GM03348 (cell line): ENCODE measurements at regions not wholly inside any gene's neighbourhood (a gene's known extent, or its start where the extent isn't known, plus 50 kb on each side); places are given as distances from the start of the nearest gene placed in this dataset.
"Not testable (repeated sequence)": the region's sequence is repeated elsewhere in the genome, so short reads cannot be mapped to it uniquely, and the experiment has no call there.

Source experiments
- DNase-seq: peaks from one replicate; pipeline ENCODE4 v3.0.0; 2012; ENCODE audit warnings: low spot score

DNA sequence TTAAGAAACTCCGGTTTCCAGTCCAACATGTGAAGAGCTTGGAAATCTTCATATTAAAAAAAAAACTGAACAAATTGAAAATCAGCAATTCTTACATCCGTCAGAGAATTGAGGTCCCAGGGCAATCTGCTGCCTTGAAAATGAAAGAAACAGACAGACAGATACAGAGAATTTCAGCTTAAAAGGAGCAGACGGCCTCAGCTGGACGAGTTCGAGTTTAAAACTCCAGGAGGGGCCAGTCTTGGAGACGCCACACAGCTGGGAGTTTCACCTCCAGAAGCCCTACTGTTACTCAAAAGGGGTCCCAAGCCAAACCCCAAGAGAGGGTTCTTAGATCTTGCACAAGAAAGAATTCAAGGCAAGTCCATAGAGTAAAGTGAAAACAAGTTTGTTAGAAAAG is 226.5 kb upstream of the ARL4C start:
- DNase-seq, result no peak

DNA sequence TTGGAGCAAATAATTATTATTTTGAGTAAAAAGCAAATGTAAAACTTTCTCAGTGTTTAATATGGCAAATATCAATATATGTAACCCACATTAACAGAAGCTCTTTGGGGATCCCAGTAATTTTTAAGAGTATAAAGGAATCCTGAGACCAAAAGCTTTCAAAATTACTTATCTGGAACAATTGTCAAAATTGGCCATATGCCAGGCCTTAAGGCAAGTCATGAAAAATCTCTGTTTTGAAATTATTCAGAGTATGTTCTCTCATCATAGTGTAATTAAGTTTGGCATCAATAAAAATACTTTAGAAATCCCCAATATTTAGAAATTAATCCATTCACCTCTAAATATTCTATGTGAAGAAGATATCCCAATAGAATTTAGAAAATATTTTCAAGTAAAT is 225.3 kb upstream of the ARL4C start:
- DNase-seq, result no peak

DNA sequence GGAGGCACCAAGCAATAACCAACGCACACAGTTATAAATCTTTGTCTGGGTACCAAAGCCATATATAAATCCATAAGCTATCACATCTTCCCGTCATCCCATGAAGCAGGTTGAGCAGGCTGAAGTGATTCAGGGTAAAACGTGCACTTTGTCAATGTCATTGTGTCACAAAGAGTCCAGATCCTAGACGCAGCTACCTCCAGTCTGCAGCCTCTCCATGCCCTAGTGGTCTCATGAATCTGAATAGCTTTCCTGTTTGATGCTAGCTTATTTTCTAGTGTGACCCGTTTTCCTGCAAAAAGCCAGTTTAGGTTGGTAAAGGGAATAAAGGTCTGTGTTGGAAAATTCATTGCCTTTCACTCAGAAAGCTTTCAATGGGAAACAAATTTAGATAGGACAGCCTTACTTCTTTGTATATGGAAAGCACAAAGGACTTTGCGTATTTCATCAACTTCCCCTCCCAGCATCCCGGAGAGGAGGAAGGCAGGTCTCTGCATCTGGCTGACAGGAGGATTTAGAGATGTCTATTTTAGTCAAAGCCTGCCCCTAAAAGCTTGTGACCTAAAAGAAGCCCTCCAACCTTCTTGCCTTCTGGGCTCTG is 222.3 kb upstream of the ARL4C start:
- no peak for DNase-seq

DNA sequence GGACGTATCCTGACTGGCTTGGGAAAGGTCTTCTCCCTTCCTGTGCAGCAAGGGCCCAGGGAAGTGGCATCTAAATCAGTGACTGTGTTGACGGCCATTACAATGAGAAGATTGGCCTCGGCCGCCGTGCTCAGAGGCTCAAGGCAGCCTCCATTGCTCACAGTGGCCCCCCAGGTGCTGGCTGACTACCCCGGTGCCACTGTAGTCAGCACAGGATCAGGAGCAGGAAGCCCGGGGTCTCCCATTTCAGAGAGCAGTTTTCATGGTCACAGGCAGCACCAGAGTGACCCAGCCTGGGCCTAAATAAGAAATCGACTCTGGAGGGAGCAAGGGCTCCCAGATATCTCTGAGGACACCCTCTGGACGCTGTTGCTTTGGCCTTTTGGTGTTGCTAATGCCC is 219.4 kb upstream of the ARL4C start:
- no peak for DNase-seq

DNA sequence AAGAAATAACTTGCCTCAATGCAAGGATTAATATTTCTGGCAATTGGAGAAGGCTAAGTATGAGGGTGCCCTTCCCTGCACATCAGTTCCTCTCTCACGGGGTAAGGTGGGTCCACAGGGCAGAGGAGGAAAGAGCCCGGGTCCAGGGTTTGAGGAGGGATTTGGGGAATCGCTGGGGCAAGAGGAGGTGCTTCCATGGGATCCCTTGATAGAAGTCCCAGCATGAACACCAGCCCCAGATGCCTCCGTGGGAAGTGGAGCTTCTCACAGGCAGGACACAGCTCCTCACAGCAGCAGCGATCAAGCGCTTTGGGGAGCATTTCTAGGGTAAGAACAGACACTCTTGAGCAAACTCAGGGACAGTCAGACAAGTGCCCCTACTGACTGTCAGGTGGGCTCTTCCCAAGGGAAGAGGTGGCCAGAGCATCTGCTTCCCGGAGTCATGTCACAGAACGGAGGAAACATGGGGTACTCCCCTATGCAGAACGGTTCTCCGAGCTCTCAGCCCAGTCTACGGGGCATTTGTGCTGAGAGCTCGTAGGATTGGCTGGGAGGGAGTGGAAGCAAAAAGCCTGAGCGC is 218.9 kb upstream of the ARL4C start:
- DNase-seq, result no peak

DNA sequence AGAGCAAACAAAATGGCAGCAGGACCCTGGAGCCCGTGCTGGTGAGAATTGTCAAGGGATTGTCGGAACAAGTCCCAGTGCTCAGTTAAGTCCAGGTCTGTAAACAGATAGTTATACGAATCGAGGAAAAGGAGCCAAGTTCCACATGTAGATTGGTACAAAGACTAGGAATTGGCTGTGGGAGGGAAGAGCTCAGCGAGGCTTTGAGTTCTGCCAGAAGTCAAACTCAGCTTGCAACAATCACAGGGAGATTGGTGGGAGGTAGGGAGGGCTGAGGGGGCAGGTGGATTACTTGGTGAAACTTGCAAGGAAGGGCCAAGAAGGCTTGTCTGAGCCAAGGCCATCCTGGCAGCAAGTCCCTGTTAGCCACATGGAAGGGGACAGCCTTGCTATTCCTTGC is 217.8 kb upstream of the ARL4C start:
- no peak for DNase-seq

DNA sequence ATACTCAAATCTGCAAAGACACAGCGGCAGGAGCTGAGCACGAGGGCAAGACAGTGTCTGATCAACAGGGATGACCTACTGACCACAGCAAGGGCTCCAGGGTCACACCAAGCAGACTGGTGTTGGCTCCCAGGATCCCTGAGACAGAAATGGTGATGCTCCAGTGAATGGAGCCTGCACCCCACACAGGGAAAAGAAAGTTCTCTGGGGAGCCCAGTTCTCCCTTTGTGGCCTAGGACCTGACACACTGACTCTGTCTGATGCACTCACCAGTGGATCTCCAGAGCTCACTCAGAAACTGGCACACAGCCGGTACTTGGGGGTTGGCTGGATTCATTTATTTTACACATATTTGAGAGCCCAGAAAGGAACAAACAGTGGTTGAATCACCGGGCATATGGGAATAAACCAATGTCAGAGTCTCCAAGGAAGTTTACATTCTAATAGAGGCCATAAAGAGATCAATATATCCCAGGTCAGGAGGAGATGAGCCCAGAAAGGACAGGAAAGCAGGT is 215.6 kb upstream of the ARL4C start:
- no peak for DNase-seq

DNA sequence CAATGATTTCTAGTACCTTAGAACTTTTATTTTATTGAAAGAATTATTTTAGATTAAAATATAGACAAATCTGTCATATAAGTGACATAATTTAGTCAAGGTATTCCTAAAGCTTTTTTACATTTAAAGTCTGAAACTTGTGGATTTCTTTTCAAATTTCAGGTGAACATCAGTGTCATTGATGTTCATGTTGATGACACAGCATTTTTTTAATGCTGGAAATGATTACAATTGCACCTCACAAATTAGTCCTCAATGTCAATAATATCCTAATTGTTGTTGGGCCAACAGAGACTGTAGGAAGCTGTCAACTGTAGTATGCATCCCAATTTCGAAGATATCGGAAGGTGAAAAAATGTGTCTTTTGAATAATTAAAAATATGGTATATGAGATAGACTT is 214.4 kb upstream of the ARL4C start:
- DNase-seq, result no peak

DNA sequence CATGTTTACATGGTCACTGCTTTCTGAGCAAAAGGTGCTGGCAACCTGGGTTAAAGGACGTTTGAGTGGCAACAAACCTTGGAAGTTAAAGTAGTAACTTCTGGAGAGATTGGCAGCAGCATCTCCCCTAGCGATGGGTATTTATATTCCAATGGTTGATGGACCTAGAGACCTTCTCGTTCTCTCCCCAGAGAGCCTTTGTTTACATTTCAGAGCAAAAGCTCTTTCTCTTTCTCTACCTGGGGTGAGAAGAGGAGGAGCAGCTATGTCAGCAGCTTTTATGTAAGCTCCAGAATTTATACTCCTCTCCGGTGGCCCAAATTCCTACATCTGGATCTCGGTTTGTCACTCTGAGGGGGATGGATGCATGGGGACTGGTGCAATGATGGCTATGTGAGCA is 213.7 kb upstream of the ARL4C start:
- DNase-seq, result no peak

DNA sequence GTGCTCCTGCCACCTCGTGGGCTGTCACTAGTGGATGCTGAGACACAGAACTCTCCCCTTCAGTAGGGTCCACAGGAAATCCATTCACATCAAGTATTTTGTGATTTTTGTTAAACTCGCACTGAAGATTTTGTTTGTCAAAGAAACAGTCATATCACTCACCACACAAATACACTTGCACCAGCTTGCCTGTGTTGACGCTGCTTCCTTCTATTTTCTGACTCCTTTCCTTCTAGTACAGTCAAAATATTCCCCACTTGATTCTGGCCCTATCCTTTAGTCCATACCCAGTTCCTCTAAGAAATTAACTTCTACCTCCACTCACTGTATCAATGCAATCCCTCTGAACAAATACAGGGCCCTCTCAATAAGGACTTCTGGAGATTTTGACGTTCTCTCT is 213.2 kb upstream of the ARL4C start:
- DNase-seq, result no peak

DNA sequence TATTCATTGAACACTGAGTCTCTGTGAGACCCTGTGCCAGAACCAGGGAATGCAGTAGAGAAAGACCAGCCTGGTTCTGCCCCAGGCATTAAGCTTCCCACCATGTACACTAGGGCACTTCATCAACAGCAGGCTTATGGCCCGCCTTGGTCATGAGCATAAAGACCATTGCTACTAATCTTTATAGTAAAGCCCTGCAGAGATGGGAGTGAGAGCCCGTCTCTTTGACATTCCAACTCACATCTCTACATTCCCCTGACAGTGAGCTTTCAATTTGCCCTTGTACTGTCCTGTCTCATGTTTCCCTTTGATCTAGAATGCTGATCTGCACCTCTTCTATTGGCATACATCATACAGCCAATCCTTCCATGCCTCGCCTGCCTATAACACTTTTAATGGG is 211.8 kb upstream of the ARL4C start:
- DNase-seq, result no peak

DNA sequence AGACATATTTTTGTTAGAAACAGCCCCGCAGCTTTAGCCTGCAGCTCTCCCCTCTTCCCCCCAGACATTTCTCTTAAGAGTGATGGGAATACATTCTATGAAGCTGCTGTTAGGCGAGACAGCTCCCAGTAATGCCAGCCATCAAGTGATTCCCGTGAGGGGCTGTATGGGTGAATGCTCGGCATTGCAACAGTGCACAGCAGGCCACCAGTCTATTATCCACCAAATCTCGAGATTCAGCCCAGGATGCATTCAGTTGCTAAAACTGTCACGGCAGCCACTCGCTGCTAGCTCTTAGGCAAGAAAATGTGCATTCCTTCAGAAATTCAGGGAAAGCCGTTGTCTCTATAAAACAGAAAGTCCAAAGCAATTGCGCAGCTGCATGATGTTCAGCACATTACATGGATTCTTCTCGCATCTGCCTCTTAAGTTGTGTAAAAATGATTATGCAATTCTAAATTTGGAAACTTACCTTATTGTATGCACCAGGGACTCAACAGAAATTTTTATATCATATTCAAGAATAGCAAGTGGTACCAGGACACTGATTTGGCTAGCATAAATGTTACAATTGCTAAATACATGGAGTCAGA is 211.3 kb upstream of the ARL4C start:
- DNase-seq, result no peak

DNA sequence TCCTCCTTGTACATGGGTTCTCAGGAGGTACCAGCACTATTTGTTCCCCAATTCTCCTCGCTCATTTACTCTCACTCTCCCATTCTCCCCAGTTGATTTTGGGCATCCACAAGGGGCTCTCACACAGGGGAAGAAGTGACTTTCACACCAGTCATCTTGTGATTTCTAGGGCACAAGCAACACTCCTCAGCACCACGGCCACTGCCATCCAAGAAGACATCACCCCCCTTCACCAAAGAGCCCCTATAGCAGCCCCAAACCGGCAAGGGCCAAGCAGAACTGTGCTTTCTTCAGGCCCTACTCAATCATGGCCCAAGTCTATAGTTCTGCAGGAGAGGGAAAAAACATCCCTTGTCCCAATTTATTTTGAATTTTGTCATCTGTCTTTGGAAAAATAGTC is 209.2 kb upstream of the ARL4C start:
- no peak for DNase-seq

DNA sequence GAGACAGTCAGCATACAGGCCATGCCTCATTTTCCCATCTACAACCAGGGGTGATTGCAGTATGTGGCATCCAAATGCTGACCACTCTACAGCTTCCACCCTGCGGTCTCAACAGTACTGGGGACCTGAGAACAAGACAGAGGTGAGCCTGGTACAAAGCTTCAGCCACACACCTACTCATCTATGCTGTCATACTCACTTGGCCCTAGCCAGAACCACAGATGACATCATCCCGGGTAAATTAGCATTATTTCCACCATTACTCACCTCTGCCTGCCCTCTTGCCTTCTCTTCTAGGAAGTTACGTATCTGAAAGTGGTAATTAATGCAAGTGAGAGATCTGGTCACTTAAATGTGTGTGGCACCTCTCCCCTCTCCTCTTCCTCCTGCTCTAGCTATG is 208.2 kb upstream of the ARL4C start:
- DNase-seq, result no peak

DNA sequence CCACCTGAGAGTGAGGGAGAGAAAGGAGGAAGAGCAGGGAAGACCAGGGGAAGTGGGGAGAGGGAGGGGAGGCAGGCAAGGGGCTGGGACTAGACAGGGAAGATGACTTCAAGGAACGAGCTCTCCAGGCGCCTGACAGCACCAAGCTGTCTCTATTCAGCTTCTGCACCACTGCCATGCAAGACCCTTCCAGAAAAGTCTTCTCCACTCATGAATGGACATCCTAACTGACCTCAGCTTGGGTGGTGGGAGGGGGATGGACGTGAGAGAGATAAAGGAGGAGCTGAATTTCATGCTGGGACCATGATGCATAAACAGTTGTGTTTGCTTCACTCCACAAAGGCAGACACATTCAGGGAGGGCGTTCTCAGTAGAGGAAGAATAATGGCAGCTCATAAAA is 206.4 kb upstream of the ARL4C start:
- no peak for DNase-seq

DNA sequence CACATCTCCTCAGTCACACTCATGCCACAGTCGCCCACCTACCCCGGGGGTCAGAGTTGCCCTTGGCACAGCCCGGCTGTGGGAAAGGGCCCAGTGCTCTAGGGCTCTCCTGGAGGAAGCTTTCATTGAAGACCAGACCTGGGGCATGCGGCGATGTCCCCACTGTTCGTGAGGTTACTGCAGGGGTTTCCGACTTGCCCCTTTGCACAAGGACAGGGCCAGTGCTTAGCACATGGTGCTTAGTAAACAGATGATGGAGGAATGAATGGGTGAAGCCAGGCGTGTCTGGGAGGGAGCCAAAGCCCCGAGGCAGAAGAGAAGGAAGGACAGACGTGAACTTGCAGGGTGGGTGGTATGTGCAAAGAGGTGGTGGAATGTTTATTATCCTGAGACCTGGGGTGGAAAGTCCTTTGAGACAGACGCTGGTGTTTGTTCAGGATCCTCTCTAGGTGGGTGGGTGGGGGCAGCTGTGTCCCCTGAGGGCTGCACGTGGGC is 205.9 kb upstream of the ARL4C start:
- no peak for DNase-seq

DNA sequence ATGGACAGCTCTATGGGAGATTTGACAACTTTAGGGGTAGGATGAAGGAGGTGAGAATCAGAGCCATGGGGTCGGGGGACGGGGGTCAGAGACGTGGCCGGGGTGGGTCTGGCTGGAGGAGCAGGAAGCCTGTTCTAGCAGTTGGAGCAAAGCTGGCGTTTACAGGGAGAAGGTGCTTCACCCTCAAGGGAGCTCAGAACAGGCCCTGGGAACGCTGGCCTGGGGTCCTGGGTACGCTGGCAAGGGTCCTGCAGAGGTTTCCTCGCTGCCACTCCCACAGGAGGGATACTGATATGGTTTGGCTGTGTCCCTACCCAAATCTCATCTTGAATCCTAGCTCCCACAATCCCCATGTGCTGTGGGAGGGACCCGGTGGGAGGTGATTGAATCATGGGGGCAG is 205.0 kb upstream of the ARL4C start:
- no peak for DNase-seq

DNA sequence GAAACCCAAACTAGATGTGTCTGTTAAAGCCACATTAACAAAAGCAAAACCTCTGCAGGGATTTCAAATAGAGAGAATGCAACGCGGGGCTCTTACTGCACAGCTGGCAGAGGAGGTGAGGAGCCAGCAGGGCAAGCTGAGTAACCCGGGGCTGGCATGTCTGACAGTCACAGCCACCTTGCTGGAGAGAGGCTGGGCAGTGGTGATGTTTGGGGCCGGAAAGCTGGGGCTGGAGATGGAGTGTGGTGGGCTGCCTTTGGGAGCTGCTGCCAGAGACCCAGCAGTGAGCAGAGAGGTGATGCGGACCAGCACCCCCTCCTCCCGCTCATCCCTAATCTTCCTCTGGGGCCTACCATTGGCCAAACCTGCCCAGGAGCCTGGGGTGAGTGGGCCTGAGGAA is 204.5 kb upstream of the ARL4C start:
- DNase-seq, result no peak

DNA sequence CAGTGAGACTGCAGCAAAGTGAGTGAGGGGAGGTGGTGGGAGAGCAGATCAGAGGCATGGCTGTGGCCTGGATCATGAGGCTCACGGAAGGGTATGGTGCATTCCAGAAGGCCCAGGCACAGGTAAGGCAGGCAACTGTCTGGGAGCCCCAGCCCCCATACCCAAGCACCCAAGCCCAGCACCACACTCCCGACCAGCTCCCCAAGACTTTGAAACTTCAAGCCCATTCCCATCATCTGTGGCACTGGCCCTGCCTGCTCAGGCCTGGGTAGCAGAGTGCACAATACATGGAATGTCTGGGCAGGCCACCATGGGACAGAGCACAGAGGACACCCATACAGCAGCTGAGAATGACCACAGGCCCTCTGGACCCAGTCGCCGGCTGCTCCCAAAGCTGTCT is 202.6 kb upstream of the ARL4C start:
- no peak for DNase-seq

DNA sequence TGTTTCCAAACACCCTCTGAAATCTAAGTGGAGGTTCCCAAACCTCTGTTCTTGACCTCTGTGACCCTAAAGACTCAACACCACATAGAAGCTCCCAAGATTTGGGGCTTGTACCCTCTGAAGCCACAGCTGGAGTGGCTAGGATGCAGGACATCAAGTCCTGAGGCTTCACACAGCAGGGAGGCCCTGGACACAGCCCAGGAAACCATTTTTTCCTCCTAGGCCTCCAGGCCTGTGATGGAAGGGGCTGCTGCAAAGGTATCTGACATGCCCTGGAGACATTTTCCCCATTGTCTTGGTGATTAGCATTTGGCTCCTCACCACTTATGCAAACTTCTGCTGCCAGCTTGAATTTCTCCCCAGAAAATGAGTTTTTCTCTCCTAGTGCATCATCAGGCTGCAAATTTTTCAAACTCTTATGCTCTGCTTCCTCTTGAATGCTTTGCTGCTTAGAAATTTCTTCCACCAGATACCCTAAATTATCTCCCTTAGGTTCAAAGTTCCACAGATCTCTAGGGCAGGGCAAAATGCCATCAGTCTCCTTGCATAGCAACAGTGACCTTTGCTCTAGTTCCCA is 200.5 kb upstream of the ARL4C start:
- not testable (repeated sequence) for DNase-seq

DNA sequence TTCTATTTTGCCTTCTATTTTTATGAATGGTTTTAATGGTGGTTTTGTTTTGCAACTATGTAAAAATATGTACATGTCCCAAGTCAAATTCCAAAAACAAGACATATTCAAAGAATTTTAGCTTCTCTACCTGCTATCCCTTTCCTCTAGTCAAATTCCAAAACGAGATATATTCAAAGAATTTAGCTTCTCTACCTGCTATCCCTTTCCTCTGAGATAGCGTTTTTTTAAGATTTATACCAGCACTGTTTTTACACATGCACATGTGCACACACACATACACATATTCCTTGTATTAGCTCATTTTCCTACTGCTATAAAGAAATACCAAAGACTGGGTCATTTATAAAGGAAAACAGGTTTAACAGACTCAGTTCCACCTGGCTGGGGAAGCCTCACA is 199.1 kb upstream of the ARL4C start:
- no peak for DNase-seq

DNA sequence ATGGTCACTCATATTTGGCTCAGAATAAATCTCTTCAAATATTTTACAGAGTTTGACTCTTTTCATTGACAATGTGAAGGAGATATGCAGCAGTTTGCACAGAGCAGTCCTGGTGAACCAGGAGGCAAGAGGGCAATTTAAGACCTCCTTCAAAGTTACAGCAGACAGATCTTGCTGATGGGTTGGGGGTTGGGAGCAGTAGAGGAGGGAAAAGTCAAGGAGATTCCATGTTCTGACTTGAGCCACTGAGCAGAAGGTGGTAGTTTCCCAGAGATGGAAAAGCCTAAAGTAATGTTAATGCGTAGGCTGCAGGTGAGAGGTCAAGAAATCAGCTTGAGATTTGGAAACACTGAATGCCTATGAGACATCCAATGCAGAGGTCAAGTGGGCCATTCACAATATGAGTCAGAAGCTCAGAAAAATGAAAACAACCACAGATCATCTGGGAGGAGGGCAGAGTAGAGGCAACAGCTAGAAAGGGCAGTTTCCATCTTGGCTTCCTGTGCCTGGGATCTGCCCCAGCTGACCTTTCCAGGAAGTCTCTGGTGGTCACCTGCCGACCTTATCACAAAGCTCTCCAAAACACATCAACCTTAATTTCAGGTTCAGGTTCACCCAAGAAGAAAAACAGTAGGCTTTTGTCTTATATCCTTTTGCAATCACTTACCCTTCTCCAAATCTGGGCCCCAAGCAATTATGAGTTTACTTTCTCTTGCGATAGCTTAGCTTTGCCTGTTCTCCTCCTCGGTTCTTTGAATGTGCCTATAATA is 197.5 kb upstream of the ARL4C start:
- DNase-seq, result peak; percentile 78
